ENCODE measurements at regions not wholly inside any gene's neighbourhood (a gene's known extent, or its start where the extent isn't known, plus 50 kb on each side); places are given as distances from the start of the nearest gene placed in this dataset.

- no peak for TF ChIP-seq CTCF (IDR thresholded peaks at IDR 0.05)
These were observed 249.1 kb downstream of the DIRAS2 start for GRCh38 chr9:90393365-90394152.

- TF ChIP-seq CTCF (IDR thresholded peaks at IDR 0.05): no peak
These were observed 247.8 kb downstream of the DIRAS2 start for GRCh38 chr9:90394871-90395270.

GRCh38 chr9:90400091-90400490 is 242.5 kb downstream of the DIRAS2 start:
- TF ChIP-seq CTCF (IDR thresholded peaks at IDR 0.05): no peak

- TF ChIP-seq CTCF (IDR thresholded peaks at IDR 0.05): no peak
These were observed 234.0 kb downstream of the DIRAS2 start for GRCh38 chr9:90408659-90409058.

- TF ChIP-seq CTCF (IDR thresholded peaks at IDR 0.05): no peak
These were observed 223.3 kb downstream of the DIRAS2 start for GRCh38 chr9:90419221-90419851.

GRCh38 chr9:90420211-90420610 is 222.4 kb downstream of the DIRAS2 start:
- TF ChIP-seq CTCF (IDR thresholded peaks at IDR 0.05): no peak

- no peak for TF ChIP-seq CTCF (IDR thresholded peaks at IDR 0.05)
These were observed 221.7 kb downstream of the DIRAS2 start for GRCh38 chr9:90420768-90421513.
